Spleen (tissue), 7 donors: ENCODE measurements at regions not wholly inside any gene's neighbourhood (a gene's known extent, or its start where the extent isn't known, plus 50 kb on each side); places are given as distances from the start of the nearest gene placed in this dataset.

Source experiments
- POLR2A ChIP-seq, 3 donors: fragments of 450-650 bp; IDR thresholded peaks; one replicate each; pipeline ENCODE4 v1.5.1; 2017; ENCODE audit warnings: antibody characterized with exemption in 3 of 3, mild to moderate bottlenecking in 1 of 3
- POLR2AphosphoS5 ChIP-seq, 3 donors: sonication (generic); formaldehyde crosslinking; IDR thresholded peaks; one replicate each; pipeline ENCODE4 v1.5.1; 2017; ENCODE audit warnings: antibody characterized with exemption in 3 of 3
- TF ChIP-seq, protein P1 (sequence below), 11 experiments: fragments of 200-600 bp in 7 of 11; fragments of 450-650 bp in 4 of 11; sonication (generic) in 4 of 11; IDR thresholded peaks in 8 of 11; conservative IDR thresholded peaks in 3 of 11; 1 replicate in 7 of 11; 2 replicates in 4 of 11; pipeline versions ENCODE4 v1.4.0 to v1.8.0; 2016 to 2021; ENCODE audit warnings: antibody characterized with exemption in 11 of 11, inconsistent platforms in 4 of 11, mild to moderate bottlenecking in 1 of 11
- donor health status: DM: no; HTN: no; CAD: no; lungs with moderate emphysema.
- donor health status: DM: no; HTN: no; CAD: no.
- donor health status: DM: no; HTN: no; CAD: no.

- TF ChIP-seq, protein P1, sequence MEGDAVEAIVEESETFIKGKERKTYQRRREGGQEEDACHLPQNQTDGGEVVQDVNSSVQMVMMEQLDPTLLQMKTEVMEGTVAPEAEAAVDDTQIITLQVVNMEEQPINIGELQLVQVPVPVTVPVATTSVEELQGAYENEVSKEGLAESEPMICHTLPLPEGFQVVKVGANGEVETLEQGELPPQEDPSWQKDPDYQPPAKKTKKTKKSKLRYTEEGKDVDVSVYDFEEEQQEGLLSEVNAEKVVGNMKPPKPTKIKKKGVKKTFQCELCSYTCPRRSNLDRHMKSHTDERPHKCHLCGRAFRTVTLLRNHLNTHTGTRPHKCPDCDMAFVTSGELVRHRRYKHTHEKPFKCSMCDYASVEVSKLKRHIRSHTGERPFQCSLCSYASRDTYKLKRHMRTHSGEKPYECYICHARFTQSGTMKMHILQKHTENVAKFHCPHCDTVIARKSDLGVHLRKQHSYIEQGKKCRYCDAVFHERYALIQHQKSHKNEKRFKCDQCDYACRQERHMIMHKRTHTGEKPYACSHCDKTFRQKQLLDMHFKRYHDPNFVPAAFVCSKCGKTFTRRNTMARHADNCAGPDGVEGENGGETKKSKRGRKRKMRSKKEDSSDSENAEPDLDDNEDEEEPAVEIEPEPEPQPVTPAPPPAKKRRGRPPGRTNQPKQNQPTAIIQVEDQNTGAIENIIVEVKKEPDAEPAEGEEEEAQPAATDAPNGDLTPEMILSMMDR (IDR thresholded peaks at IDR 0.05 in 8 of 11, conservative IDR thresholded peaks at IDR 0.05 in 3 of 11) = no peak
- no peak for TF ChIP-seq POLR2A (IDR thresholded peaks at IDR 0.05)
- TF ChIP-seq POLR2AphosphoS5 (IDR thresholded peaks at IDR 0.05) = no peak
These were observed 527.0 kb downstream of the TNS1 start for GRCh38 chr2:217475791-217476190.
